ENCODE measurements at regions not wholly inside any gene's neighbourhood (a gene's known extent, or its start where the extent isn't known, plus 50 kb on each side); places are given as distances from the start of the nearest gene placed in this dataset.

GRCh38 chr21:32198384-32198783 is 80.5 kb downstream of the MIS18A start:
- no peaks in the 10 kb centered on the region for H3K9me3 ChIP-seq
- TF ChIP-seq Cebpa-rat (IDR thresholded peaks at IDR 0.05) = no peak
- H3K36me3 ChIP-seq = no peaks in the 10 kb centered on the region
- H3K9ac ChIP-seq = no peak overlapping the region
- H3K4me2 ChIP-seq = no peak overlapping the region
- no peak overlapping the region for H3K4me3 ChIP-seq
- no peaks in the 10 kb centered on the region for H3K4me1 ChIP-seq
- no peaks in the 10 kb centered on the region for H4K20me1 ChIP-seq
- H3K27ac ChIP-seq = no peak overlapping the region
- no peaks in the 10 kb centered on the region for H3K27me3 ChIP-seq

- no peaks in the 10 kb centered on the region for H3K9me3 ChIP-seq
- no peak overlapping the region for H3K4me3 ChIP-seq
- no peaks in the 10 kb centered on the region for H3K27me3 ChIP-seq
- no peaks in the 10 kb centered on the region for H3K4me1 ChIP-seq
- H4K20me1 ChIP-seq = no peaks in the 10 kb centered on the region
- no peak overlapping the region for H3K27ac ChIP-seq
- no peak overlapping the region for H3K9ac ChIP-seq
- no peaks in the 10 kb centered on the region for H3K36me3 ChIP-seq
- TF ChIP-seq Cebpa-rat (IDR thresholded peaks at IDR 0.05) = no peak
- no peak overlapping the region for H3K4me2 ChIP-seq
Measured at GRCh38 chr21:32197896-32198295, 81.0 kb downstream of the MIS18A start.

- Histone ChIP-seq H4K20me1 (no peaks in the 10 kb centered on the region), H3K27me3 (no peaks in the 10 kb centered on the region), H3K4me1 (no peaks in the 10 kb centered on the region)
Measured at GRCh38 chr21:32196001-32196400, 82.8 kb downstream of the MIS18A start.

GRCh38 chr21:32193098-32193465 is 85.8 kb downstream of the MIS18A start:
- Histone ChIP-seq H3K27me3 (no peaks in the 10 kb centered on the region), H3K36me3 (no peaks in the 10 kb centered on the region), H4K20me1 (no peaks in the 10 kb centered on the region), H3K27ac (no peak overlapping the region), H3K4me1 (no peaks in the 10 kb centered on the region), H3K4me3 (no peak overlapping the region), H3K9me3 (no peaks in the 10 kb centered on the region), H3K4me2 (no peak overlapping the region), H3K9ac (no peak overlapping the region)
- no peak for TF ChIP-seq Cebpa-rat (IDR thresholded peaks at IDR 0.05)

More at GRCh38 chr21:32196001-32196400, 82.8 kb downstream of the MIS18A start:
- no peaks in the 10 kb centered on the region for H3K36me3 ChIP-seq
- TF ChIP-seq Cebpa-rat (IDR thresholded peaks at IDR 0.05) = no peak
- H3K27ac ChIP-seq = no peak overlapping the region
- no peak overlapping the region for H3K4me2 ChIP-seq
- H3K9me3 ChIP-seq = no peaks in the 10 kb centered on the region
- no peak overlapping the region for H3K4me3 ChIP-seq
- no peak overlapping the region for H3K9ac ChIP-seq

GRCh38 chr21:32192291-32193097 is 86.4 kb downstream of the MIS18A start:
- no peak overlapping the region for H3K27ac ChIP-seq
- H3K9ac ChIP-seq = no peak overlapping the region
- no peak for TF ChIP-seq Cebpa-rat (IDR thresholded peaks at IDR 0.05)
- H4K20me1 ChIP-seq = no peaks in the 10 kb centered on the region
- no peak overlapping the region for H3K4me3 ChIP-seq
- no peaks in the 10 kb centered on the region for H3K36me3 ChIP-seq
- no peaks in the 10 kb centered on the region for H3K4me1 ChIP-seq
- H3K4me2 ChIP-seq = no peak overlapping the region
- H3K9me3 ChIP-seq = no peaks in the 10 kb centered on the region
- no peaks in the 10 kb centered on the region for H3K27me3 ChIP-seq

GRCh38 chr21:32190493-32191144 is 88.2 kb downstream of the MIS18A start:
- Histone ChIP-seq H3K9me3 (no peaks in the 10 kb centered on the region), H3K27ac (no peak overlapping the region), H4K20me1 (no peaks in the 10 kb centered on the region), H3K4me1 (no peaks in the 10 kb centered on the region), H3K9ac (no peak overlapping the region), H3K27me3 (no peaks in the 10 kb centered on the region), H3K4me3 (no peak overlapping the region), H3K36me3 (no peaks in the 10 kb centered on the region), H3K4me2 (no peak overlapping the region)
- no peak for TF ChIP-seq Cebpa-rat (IDR thresholded peaks at IDR 0.05)

- Histone ChIP-seq H3K9ac (no peak overlapping the region), H3K4me2 (no peak overlapping the region), H3K27me3 (no peaks in the 10 kb centered on the region), H3K36me3 (no peaks in the 10 kb centered on the region), H4K20me1 (no peaks in the 10 kb centered on the region), H3K9me3 (no peaks in the 10 kb centered on the region), H3K4me1 (no peaks in the 10 kb centered on the region), H3K4me3 (no peak overlapping the region), H3K27ac (no peak overlapping the region)
- TF ChIP-seq Cebpa-rat (IDR thresholded peaks at IDR 0.05) = no peak
Measured at GRCh38 chr21:32189688-32190483, 89.0 kb downstream of the MIS18A start.

GRCh38 chr21:32186804-32187203 is 92.0 kb downstream of the MIS18A start:
- Histone ChIP-seq H3K4me1 (no peaks in the 10 kb centered on the region), H4K20me1 (no peaks in the 10 kb centered on the region), H3K27me3 (no peaks in the 10 kb centered on the region), H3K27ac (no peak overlapping the region), H3K4me2 (no peak overlapping the region), H3K9ac (no peak overlapping the region), H3K36me3 (no peaks in the 10 kb centered on the region), H3K4me3 (no peak overlapping the region), H3K9me3 (no peaks in the 10 kb centered on the region)
- TF ChIP-seq Cebpa-rat (IDR thresholded peaks at IDR 0.05) = no peak

- Histone ChIP-seq H3K27ac (no peak overlapping the region), H3K4me2 (no peak overlapping the region), H3K36me3 (no peaks in the 10 kb centered on the region), H3K4me3 (no peak overlapping the region), H3K4me1 (no peaks in the 10 kb centered on the region), H3K9me3 (no peaks in the 10 kb centered on the region), H3K9ac (no peak overlapping the region), H4K20me1 (no peaks in the 10 kb centered on the region), H3K27me3 (no peaks in the 10 kb centered on the region)
- no peak for TF ChIP-seq Cebpa-rat (IDR thresholded peaks at IDR 0.05)
Measured at GRCh38 chr21:32185726-32186125, 93.1 kb downstream of the MIS18A start.

GRCh38 chr21:32185103-32185502 is 93.7 kb downstream of the MIS18A start:
- no peaks in the 10 kb centered on the region for H3K9me3 ChIP-seq
- H3K36me3 ChIP-seq = no peaks in the 10 kb centered on the region
- H3K27me3 ChIP-seq = no peaks in the 10 kb centered on the region
- H3K4me1 ChIP-seq = no peaks in the 10 kb centered on the region
- H3K4me3 ChIP-seq = no peak overlapping the region
- no peak overlapping the region for H3K9ac ChIP-seq
- H3K4me2 ChIP-seq = no peak overlapping the region
- H3K27ac ChIP-seq = no peak overlapping the region
- TF ChIP-seq Cebpa-rat (IDR thresholded peaks at IDR 0.05) = no peak
- no peaks in the 10 kb centered on the region for H4K20me1 ChIP-seq
